ENCODE measurements at regions not wholly inside any gene's neighbourhood (a gene's known extent, or its start where the extent isn't known, plus 50 kb on each side); places are given as distances from the start of the nearest gene placed in this dataset.

DNA sequence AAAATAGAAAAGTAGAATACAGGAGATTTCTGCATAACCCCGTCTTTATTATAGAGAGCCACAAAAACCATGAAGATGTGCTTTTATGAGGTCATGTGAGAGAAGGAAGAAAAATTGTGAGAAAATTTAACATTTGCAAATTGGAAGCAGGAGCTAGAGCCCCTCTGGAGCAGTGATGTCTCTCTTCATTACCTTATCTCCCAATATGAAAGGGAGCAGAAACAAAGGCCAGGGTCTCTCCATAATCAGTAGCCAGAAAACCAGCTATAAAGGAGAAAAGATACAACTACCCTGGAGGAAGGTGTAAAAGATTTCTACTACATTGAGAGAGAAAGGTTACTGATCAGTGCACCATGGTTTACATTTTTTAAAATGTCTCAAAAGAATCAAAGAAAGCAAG is 53.2 kb upstream of the ITGA1 start:
- DNase-seq: no peak

DNA sequence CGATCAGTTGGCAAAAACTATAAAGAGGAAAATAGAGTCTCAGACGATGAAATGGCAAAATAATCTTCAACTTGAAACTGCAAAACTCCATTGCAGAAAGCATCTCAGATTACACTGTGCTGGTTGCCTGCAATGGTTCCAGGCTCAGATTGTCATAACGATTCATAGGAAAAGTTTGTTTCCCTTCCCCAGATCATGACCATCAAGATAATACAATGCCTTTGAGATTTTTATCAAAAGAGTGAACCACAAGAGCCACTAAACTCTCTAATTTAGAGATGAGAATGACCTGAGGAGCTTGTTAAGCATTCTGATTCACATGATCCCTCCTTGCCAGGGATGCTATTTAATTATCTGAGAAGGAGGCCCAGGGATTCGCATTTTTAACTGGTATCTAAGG is 52.6 kb upstream of the ITGA1 start:
- no peak for DNase-seq
